T follicular helper cell (primary cell): ENCODE measurements at regions not wholly inside any gene's neighbourhood (a gene's known extent, or its start where the extent isn't known, plus 50 kb on each side); places are given as distances from the start of the nearest gene placed in this dataset.

Experiments
- DNase-seq: peaks from one replicate; pipeline ENCODE4 v3.0.0-alpha.2; 2020; ENCODE audit warnings: low read depth

- DNase-seq: no peak
Observed at GRCh38 chr18:78771496-78772359, 207.9 kb upstream of the SALL3 start.

- DNase-seq: no peak
Observed at GRCh38 chr18:78772360-78773302, 207.0 kb upstream of the SALL3 start.

GRCh38 chr18:78773303-78773755, 206.3 kb upstream of the SALL3 start:
- DNase-seq: no peak

- DNase-seq: no peak
Observed at GRCh38 chr18:78773819-78774218, 205.8 kb upstream of the SALL3 start.

GRCh38 chr18:78774741-78775141, 204.9 kb upstream of the SALL3 start:
- DNase-seq: no peak

GRCh38 chr18:78776151-78776550, 203.5 kb upstream of the SALL3 start:
- DNase-seq: no peak

GRCh38 chr18:78776706-78777285, 202.8 kb upstream of the SALL3 start:
- no peak for DNase-seq

- DNase-seq: no peak
Observed at GRCh38 chr18:78777992-78778391, 201.6 kb upstream of the SALL3 start.

- DNase-seq: no peak
Observed at GRCh38 chr18:78778651-78779050, 201.0 kb upstream of the SALL3 start.

- DNase-seq: no peak
Observed at GRCh38 chr18:78779996-78780718, 199.5 kb upstream of the SALL3 start.

GRCh38 chr18:78780719-78781600, 198.7 kb upstream of the SALL3 start:
- DNase-seq: no peak

- no peak for DNase-seq
Observed at GRCh38 chr18:78781601-78781960, 198.0 kb upstream of the SALL3 start.

GRCh38 chr18:78782951-78783563, 196.6 kb upstream of the SALL3 start:
- DNase-seq: no peak

GRCh38 chr18:78783564-78783960, 196.1 kb upstream of the SALL3 start:
- DNase-seq: no peak

GRCh38 chr18:78784861-78785260, 194.8 kb upstream of the SALL3 start:
- no peak for DNase-seq

GRCh38 chr18:78785706-78786105, 193.9 kb upstream of the SALL3 start:
- no peak for DNase-seq

- no peak for DNase-seq
Observed at GRCh38 chr18:78786776-78787175, 192.8 kb upstream of the SALL3 start.

GRCh38 chr18:78787751-78788150, 191.9 kb upstream of the SALL3 start:
- no peak for DNase-seq

GRCh38 chr18:78788161-78788560, 191.5 kb upstream of the SALL3 start:
- DNase-seq: no peak

GRCh38 chr18:78789850-78790249, 189.8 kb upstream of the SALL3 start:
- no peak for DNase-seq
